ENCODE measurements at regions not wholly inside any gene's neighbourhood (a gene's known extent, or its start where the extent isn't known, plus 50 kb on each side); places are given as distances from the start of the nearest gene placed in this dataset.

GRCh38 chr2:19574778-19575260 lies 216.4 kb upstream of the OSR1 start:
- intact Hi-C loops (cut with DNase I): no loop called here
- Histone ChIP-seq H3K4me1 (peaks cover 0 to 34% (median 15%) of the 10 kb centered on the region in 12 donors), H3K36me3 (no peaks in the 10 kb centered on the region), H3K27ac (peak overlapping the region in 3 of 12 donors; percentile 26 to 36 (median 32)), H3K9me3 (no peaks in the 10 kb centered on the region), H3K4me3 (no peak overlapping the region), H3K27me3 (no peaks in the 10 kb centered on the region)
- no peak for TF ChIP-seq POLR2A (IDR thresholded peaks at IDR 0.05)
- TF ChIP-seq CTCF (IDR thresholded peaks at IDR 0.05): no peak
- ATAC-seq: peak; percentile 51 to 72 (median 62)
- DNase-seq: peak in 4 of 5 donors; percentile 46 to 70 (median 54)
- 21 to 51% (median 26%) methylated on average over 5 of the region's 5 CpGs for WGBS, 4 donors

- intact Hi-C loops (cut with DNase I): no loop called here
- peak overlapping the region in 1 of 12 donors; percentile 36 for H3K27ac ChIP-seq
Observed at GRCh38 chr2:19573784-19574183, 215.4 kb upstream of the OSR1 start.

GRCh38 chr2:19571773-19572172 lies 213.3 kb upstream of the OSR1 start:
- H3K9me3 ChIP-seq: no peaks in the 10 kb centered on the region
- H3K4me1 ChIP-seq: peaks cover 0 to 27% (median 12%) of the 10 kb centered on the region in 12 donors
- no peak for DNase-seq
- TF ChIP-seq CTCF (IDR thresholded peaks at IDR 0.05) (no peak), POLR2A (IDR thresholded peaks at IDR 0.05) (no peak)
- no peak overlapping the region for H3K27ac ChIP-seq
- ATAC-seq: no peak
- H3K36me3 ChIP-seq: no peaks in the 10 kb centered on the region
- intact Hi-C loops (cut with DNase I): no loop called here
- H3K27me3 ChIP-seq: no peaks in the 10 kb centered on the region
- no peak overlapping the region for H3K4me3 ChIP-seq
- 88 to 92% (median 90%) methylated on average over 4 of the region's 4 CpGs for WGBS, 4 donors

More at GRCh38 chr2:19573784-19574183, 215.4 kb upstream of the OSR1 start:
- TF ChIP-seq CTCF (IDR thresholded peaks at IDR 0.05) (no peak), POLR2A (IDR thresholded peaks at IDR 0.05) (no peak)
- no peak overlapping the region for H3K4me3 ChIP-seq
- H3K36me3 ChIP-seq: no peaks in the 10 kb centered on the region
- 85 to 97% (median 95%) methylated on average over 1 of the region's 1 CpG for WGBS, 4 donors
- H3K27me3 ChIP-seq: no peaks in the 10 kb centered on the region
- no peaks in the 10 kb centered on the region for H3K9me3 ChIP-seq
- H3K4me1 ChIP-seq: peaks cover 0 to 29% (median 12%) of the 10 kb centered on the region in 12 donors
- DNase-seq (no peak), ATAC-seq (no peak)

DNA sequence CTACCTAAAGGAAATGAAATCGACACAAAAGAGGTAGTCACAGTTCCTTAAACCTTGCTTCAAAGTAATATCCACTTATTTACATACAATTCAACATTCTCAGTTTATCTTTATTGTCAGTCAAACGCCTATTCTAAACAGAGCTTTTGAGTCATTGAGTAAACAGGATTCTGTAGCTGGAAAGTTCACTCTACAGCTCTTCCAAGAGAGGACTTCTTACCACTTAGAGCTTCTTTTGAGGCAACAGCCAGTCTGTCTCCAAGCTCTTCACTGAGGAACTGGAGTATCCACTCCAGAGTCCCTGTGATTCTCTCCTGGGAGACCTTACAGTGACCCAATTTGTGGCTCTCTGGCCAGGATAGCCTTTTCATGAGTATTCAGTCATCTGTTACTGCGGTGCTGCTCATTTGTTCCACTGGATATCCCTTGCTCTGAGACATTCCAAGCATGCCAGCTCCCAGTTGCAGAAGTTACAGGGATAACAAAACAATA lies 210.9 kb upstream of the OSR1 start:
- TF ChIP-seq POLR2A (IDR thresholded peaks at IDR 0.05) (no peak), CTCF (IDR thresholded peaks at IDR 0.05) (no peak)
- H3K36me3 ChIP-seq: no peaks in the 10 kb centered on the region
- H3K9me3 ChIP-seq: no peaks in the 10 kb centered on the region
- H3K4me1 ChIP-seq: peaks cover 0 to 7% (median 3%) of the 10 kb centered on the region in 12 donors
- H3K27ac ChIP-seq: no peak overlapping the region
- DNase-seq (no peak), ATAC-seq (no peak)
- intact Hi-C loops (cut with DNase I): no loop called here
- no peaks in the 10 kb centered on the region for H3K27me3 ChIP-seq
- H3K4me3 ChIP-seq: no peak overlapping the region
- WGBS, 4 donors: 62 to 72% (median 65%) methylated on average over 3 of the region's 3 CpGs
